ENCODE measurements at regions not wholly inside any gene's neighbourhood (a gene's known extent, or its start where the extent isn't known, plus 50 kb on each side); places are given as distances from the start of the nearest gene placed in this dataset.

- no peaks in the 10 kb centered on the region for H3K27me3 ChIP-seq
- no peaks in the 10 kb centered on the region for H3K36me3 ChIP-seq
- 82% methylated on average over 3 of the region's 3 CpGs for WGBS
- no peak for TF ChIP-seq POLR2AphosphoS5 (IDR thresholded peaks at IDR 0.05)
- TF ChIP-seq, protein P1, sequence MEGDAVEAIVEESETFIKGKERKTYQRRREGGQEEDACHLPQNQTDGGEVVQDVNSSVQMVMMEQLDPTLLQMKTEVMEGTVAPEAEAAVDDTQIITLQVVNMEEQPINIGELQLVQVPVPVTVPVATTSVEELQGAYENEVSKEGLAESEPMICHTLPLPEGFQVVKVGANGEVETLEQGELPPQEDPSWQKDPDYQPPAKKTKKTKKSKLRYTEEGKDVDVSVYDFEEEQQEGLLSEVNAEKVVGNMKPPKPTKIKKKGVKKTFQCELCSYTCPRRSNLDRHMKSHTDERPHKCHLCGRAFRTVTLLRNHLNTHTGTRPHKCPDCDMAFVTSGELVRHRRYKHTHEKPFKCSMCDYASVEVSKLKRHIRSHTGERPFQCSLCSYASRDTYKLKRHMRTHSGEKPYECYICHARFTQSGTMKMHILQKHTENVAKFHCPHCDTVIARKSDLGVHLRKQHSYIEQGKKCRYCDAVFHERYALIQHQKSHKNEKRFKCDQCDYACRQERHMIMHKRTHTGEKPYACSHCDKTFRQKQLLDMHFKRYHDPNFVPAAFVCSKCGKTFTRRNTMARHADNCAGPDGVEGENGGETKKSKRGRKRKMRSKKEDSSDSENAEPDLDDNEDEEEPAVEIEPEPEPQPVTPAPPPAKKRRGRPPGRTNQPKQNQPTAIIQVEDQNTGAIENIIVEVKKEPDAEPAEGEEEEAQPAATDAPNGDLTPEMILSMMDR (IDR thresholded peaks at IDR 0.05), result no peak
- TF ChIP-seq EP300 (IDR thresholded peaks at IDR 0.05), result no peak
- H3K4me3 ChIP-seq, result no peak overlapping the region
- DNase-seq (ENCODE audit: low spot score in 2 of 2), result no peak
- H3K9me3 ChIP-seq, result no peaks in the 10 kb centered on the region
- H3K27ac ChIP-seq, result no peak overlapping the region
- peaks cover 7% of the 10 kb centered on the region for H3K4me1 ChIP-seq
Observed at GRCh38 chr20:19070681-19071445, 141.6 kb upstream of the SLC24A3 start.

DNA sequence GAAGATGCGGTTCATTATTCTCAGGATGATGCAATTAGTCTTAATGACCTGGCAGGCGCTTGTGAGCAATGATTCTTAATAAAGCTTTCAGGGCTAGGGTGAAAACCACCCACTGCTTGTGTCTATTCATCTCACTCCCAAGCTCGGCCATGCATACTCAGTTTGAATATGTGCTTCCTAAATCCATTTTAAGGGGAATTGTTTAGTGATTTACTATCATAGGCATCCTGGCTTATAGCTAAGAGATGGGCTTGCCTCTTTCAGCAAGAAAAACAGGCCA, 141.1 kb upstream of the SLC24A3 start:
- H3K9me3 ChIP-seq, result no peaks in the 10 kb centered on the region
- H3K27me3 ChIP-seq, result no peaks in the 10 kb centered on the region
- peaks cover 7% of the 10 kb centered on the region for H3K4me1 ChIP-seq
- no peak for DNase-seq (ENCODE audit: low spot score in 2 of 2)
- WGBS, result 64% methylated on average over 3 of the region's 3 CpGs
- H3K4me3 ChIP-seq, result no peak overlapping the region
- no peak overlapping the region for H3K27ac ChIP-seq
- TF ChIP-seq, protein P1 (IDR thresholded peaks at IDR 0.05), result no peak
- TF ChIP-seq POLR2AphosphoS5 (IDR thresholded peaks at IDR 0.05), result no peak
- no peak for TF ChIP-seq POLR2A (IDR thresholded peaks at IDR 0.05)
- TF ChIP-seq EP300 (IDR thresholded peaks at IDR 0.05), result no peak
- H3K36me3 ChIP-seq, result no peaks in the 10 kb centered on the region

DNA sequence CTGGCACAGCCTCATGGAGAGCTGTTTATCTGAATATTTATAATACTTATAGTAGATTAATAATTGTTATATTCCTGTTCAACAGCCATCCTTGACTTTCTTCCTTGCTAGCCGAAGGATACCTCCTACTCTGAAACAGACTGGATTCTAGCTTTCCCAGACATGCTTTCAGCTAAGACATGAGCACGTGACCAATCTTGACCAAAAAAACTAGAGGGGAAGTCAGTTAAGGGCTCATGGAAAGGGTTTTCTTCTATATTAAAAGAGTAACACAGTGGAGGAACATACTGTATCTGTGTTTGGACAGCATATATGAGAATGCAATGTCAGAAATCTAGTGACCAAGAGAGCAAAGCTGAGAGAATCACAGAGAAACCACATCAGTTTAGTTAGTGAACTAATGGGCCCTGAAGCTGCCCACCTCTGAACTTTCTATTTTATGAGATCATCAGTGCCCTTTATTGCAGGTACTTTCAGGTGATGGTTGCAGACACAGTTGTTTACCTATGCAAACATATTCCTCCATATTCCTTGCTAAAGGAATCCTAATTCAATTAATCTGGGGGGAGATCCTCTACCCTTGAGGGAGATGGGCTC, 140.4 kb upstream of the SLC24A3 start:
- H3K27me3 ChIP-seq, result no peaks in the 10 kb centered on the region
- H3K27ac ChIP-seq, result no peak overlapping the region
- no peaks in the 10 kb centered on the region for H3K36me3 ChIP-seq
- H3K4me3 ChIP-seq, result no peak overlapping the region
- TF ChIP-seq POLR2AphosphoS5 (IDR thresholded peaks at IDR 0.05) (no peak), EP300 (IDR thresholded peaks at IDR 0.05) (no peak), POLR2A (IDR thresholded peaks at IDR 0.05) (no peak)
- TF ChIP-seq, protein P1 (IDR thresholded peaks at IDR 0.05), result no peak
- DNase-seq (ENCODE audit: low spot score in 2 of 2), result no peak
- peaks cover 7% of the 10 kb centered on the region for H3K4me1 ChIP-seq
- 78% methylated on average over 2 of the region's 2 CpGs for WGBS
- H3K9me3 ChIP-seq, result no peaks in the 10 kb centered on the region

DNA sequence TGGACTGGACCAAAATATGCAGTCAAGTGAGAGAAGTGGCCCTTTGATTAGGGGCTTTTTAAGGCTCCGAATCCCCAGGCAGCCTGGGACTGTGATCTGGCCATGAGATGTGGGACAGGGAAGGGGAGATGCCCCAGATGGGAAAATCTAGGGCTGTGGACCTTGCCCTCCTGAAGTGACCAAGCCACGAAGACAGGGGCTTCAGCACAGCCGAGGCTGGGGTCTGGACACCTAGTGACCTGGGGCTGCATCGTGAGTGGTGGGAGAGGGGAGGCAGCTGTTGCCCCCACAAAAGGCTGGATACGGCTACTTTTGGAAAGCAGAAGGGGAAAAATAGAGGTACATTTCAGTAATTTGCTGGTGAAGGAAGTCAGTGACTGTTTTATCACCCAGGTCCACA, 139.5 kb upstream of the SLC24A3 start:
- TF ChIP-seq POLR2A (IDR thresholded peaks at IDR 0.05) (no peak), EP300 (IDR thresholded peaks at IDR 0.05) (no peak), POLR2AphosphoS5 (IDR thresholded peaks at IDR 0.05) (no peak)
- TF ChIP-seq, protein P1 (IDR thresholded peaks at IDR 0.05), result no peak
- WGBS, result 93% methylated on average over 5 of the region's 5 CpGs
- Histone ChIP-seq H3K4me1 (peaks cover 7% of the 10 kb centered on the region), H3K27me3 (no peaks in the 10 kb centered on the region), H3K9me3 (no peaks in the 10 kb centered on the region), H3K27ac (no peak overlapping the region), H3K4me3 (no peak overlapping the region), H3K36me3 (no peaks in the 10 kb centered on the region)
- no peak for DNase-seq (ENCODE audit: low spot score in 2 of 2)

DNA sequence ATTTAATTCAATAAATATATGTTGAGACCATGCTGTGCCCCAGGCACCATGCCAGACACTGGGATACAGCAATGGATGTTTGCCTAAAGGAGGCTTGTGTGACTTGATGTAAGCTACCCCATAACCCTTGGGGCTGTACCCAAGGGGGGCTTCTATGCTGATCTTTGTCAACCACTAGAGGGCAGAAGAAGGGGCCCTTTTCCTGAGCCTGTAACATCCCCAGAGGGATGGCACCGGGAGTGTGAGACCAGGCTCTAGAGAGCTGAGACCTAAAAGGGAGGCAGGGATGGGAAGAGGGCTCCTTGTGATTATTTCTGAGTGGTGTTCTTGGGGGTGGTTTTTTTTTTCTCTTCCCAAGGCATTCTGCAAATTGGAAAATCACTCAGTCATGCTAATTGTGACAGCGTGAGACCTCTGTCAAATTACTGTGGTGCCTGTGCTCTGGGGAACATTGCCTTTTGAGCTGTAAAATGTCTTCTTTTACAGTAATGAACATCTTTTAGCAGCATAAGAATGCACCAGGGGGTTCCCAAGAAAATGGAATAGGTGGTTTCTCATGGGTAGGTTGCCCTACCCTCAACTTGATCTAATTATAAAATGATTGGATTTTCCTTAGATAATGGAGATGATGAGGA, 138.7 kb upstream of the SLC24A3 start:
- WGBS, result 67% methylated on average over 2 of the region's 2 CpGs
- Histone ChIP-seq H3K36me3 (no peaks in the 10 kb centered on the region), H3K4me3 (no peak overlapping the region), H3K27me3 (no peaks in the 10 kb centered on the region), H3K27ac (no peak overlapping the region), H3K4me1 (peaks cover 7% of the 10 kb centered on the region), H3K9me3 (no peaks in the 10 kb centered on the region)
- no peak for DNase-seq (ENCODE audit: low spot score in 2 of 2)
- TF ChIP-seq, protein P1 (IDR thresholded peaks at IDR 0.05), result no peak
- no peak for TF ChIP-seq POLR2AphosphoS5 (IDR thresholded peaks at IDR 0.05)
- no peak for TF ChIP-seq EP300 (IDR thresholded peaks at IDR 0.05)
